ENCODE measurements at regions not wholly inside any gene's neighbourhood (a gene's known extent, or its start where the extent isn't known, plus 50 kb on each side); places are given as distances from the start of the nearest gene placed in this dataset.

DNA sequence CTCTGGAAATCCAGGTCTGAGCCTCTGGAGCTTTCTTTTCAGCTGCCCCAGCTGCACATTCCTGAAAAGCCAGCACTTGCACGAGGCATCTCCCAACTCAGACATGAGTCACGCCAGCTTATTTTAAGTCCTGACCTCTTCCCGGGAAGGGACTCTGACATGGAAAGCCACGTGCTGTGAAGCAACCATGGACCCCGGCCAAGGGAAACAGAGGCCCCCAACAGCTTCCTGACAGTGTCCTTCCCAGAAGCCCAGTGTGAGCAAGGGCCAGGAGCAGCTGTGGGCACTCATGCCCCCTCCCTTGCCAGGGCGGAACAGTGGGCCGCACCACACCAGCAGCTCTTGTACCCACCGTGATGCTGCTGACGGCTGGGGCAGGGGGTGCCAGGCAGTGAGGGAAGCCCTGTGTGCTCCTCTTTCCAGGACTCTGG, 118.8 kb upstream of the CADM1 start:
- no peak for DNase-seq (ENCODE audit: extremely low read depth, insufficient read length)
- TF ChIP-seq, protein P1, sequence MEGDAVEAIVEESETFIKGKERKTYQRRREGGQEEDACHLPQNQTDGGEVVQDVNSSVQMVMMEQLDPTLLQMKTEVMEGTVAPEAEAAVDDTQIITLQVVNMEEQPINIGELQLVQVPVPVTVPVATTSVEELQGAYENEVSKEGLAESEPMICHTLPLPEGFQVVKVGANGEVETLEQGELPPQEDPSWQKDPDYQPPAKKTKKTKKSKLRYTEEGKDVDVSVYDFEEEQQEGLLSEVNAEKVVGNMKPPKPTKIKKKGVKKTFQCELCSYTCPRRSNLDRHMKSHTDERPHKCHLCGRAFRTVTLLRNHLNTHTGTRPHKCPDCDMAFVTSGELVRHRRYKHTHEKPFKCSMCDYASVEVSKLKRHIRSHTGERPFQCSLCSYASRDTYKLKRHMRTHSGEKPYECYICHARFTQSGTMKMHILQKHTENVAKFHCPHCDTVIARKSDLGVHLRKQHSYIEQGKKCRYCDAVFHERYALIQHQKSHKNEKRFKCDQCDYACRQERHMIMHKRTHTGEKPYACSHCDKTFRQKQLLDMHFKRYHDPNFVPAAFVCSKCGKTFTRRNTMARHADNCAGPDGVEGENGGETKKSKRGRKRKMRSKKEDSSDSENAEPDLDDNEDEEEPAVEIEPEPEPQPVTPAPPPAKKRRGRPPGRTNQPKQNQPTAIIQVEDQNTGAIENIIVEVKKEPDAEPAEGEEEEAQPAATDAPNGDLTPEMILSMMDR (IDR thresholded peaks at IDR 0.05; ENCODE audit: insufficient read depth, low read length, poor library complexity, severe bottlenecking) = no peak
- H3K4me3 ChIP-seq (replicated peaks; ENCODE audit: low read depth, low read length) = no peak overlapping the region
- no peaks in the 10 kb centered on the region; the same call in none of the 2 replicates for H3K27me3 ChIP-seq (replicated peaks; ENCODE audit: control insufficient read depth, insufficient read depth, low read length)
- no peaks in the 10 kb centered on the region for H3K36me3 ChIP-seq (ENCODE audit: control insufficient read depth, insufficient read depth, low read length)

GRCh38 chr11:115618428-115618827, 114.2 kb upstream of the CADM1 start:
- no peaks in the 10 kb centered on the region; the same call in none of the 2 replicates for H3K27me3 ChIP-seq (replicated peaks; ENCODE audit: control insufficient read depth, insufficient read depth, low read length)
- H3K4me3 ChIP-seq (replicated peaks; ENCODE audit: low read depth, low read length) = no peak overlapping the region
- H3K36me3 ChIP-seq (ENCODE audit: control insufficient read depth, insufficient read depth, low read length) = no peaks in the 10 kb centered on the region
- TF ChIP-seq, protein P1 (IDR thresholded peaks at IDR 0.05; ENCODE audit: insufficient read depth, low read length, poor library complexity, severe bottlenecking) = no peak
- DNase-seq (ENCODE audit: extremely low read depth, insufficient read length) = no peak

DNA sequence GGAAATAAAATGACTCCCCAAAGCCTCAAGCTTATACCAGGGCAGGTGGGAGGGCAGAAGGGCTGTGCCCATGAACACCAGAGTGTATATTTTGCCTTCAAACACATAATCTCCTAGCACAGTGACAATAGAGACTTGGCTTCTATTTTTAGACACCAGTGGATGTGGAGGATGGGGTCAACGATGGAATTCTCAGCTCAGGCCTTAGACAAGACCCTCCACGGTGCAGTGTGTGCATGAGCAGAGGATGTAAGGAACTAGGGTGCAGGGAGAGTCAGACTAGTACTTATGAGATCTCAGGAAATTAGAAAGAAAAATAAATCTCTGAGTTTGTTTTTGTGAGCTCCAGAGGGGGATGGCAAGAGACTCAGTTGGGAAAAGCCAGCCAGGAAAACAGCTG, 113.6 kb upstream of the CADM1 start:
- DNase-seq (ENCODE audit: extremely low read depth, insufficient read length) = no peak
- TF ChIP-seq, protein P1 (IDR thresholded peaks at IDR 0.05; ENCODE audit: insufficient read depth, low read length, poor library complexity, severe bottlenecking) = no peak
- no peaks in the 10 kb centered on the region; the same call in none of the 2 replicates for H3K27me3 ChIP-seq (replicated peaks; ENCODE audit: control insufficient read depth, insufficient read depth, low read length)
- no peak overlapping the region for H3K4me3 ChIP-seq (replicated peaks; ENCODE audit: low read depth, low read length)
- no peaks in the 10 kb centered on the region for H3K36me3 ChIP-seq (ENCODE audit: control insufficient read depth, insufficient read depth, low read length)

DNA sequence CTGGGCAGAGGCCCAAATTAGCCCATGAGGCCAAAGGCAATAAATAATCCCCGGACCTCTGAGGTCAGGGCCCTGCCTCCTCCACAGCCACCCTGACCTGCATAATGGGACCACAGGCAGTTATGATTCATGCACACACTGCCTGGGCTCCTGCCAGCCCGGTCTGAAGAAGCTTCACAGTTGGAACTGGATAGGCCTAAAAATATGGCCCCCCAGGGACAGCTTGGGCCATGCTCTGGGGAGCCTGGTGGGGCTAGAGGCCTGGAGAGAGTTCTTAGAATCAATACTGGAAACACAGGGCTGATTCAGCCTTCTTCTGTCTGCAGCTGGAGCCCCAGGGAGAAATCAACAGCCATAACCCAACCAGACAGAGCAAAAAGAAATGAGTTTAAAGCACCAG, 112.8 kb upstream of the CADM1 start:
- no peak for DNase-seq (ENCODE audit: extremely low read depth, insufficient read length)
- TF ChIP-seq, protein P1 (IDR thresholded peaks at IDR 0.05; ENCODE audit: insufficient read depth, low read length, poor library complexity, severe bottlenecking) = no peak
- Histone ChIP-seq H3K27me3 (replicated peaks; ENCODE audit: control insufficient read depth, insufficient read depth, low read length) (no peaks in the 10 kb centered on the region; the same call in none of the 2 replicates), H3K36me3 (ENCODE audit: control insufficient read depth, insufficient read depth, low read length) (no peaks in the 10 kb centered on the region), H3K4me3 (replicated peaks; ENCODE audit: low read depth, low read length) (no peak overlapping the region)

GRCh38 chr11:115613986-115614632, 109.9 kb upstream of the CADM1 start:
- no peak overlapping the region for H3K4me3 ChIP-seq (replicated peaks; ENCODE audit: low read depth, low read length)
- H3K27me3 ChIP-seq (replicated peaks; ENCODE audit: control insufficient read depth, insufficient read depth, low read length) = no peaks in the 10 kb centered on the region; the same call in none of the 2 replicates
- H3K36me3 ChIP-seq (ENCODE audit: control insufficient read depth, insufficient read depth, low read length) = no peaks in the 10 kb centered on the region
- no peak for DNase-seq (ENCODE audit: extremely low read depth, insufficient read length)
- TF ChIP-seq, protein P1 (IDR thresholded peaks at IDR 0.05; ENCODE audit: insufficient read depth, low read length, poor library complexity, severe bottlenecking) = no peak
